SK-N-SH (cell line): ENCODE measurements at regions not wholly inside any gene's neighbourhood (a gene's known extent, or its start where the extent isn't known, plus 50 kb on each side); places are given as distances from the start of the nearest gene placed in this dataset.

Experiments used
- EZH2phosphoT487 ChIP-seq: fragments of 200-600 bp; sonication (generic); IDR thresholded peaks from 2 replicates; pipeline ENCODE4 v1.6.1; 2017; ENCODE audit warnings: low read depth, mixed run types, mild to moderate bottlenecking, antibody characterized with exemption, moderate library complexity, borderline replicate concordance
- TCF12 ChIP-seq: IDR thresholded peaks from 2 replicates; pipeline ENCODE4 v1.4.0; 2012

GRCh38 chrX:66410806-66411205 is 228.1 kb downstream of the EDA2R start (continued):
- no peak for TF ChIP-seq EZH2phosphoT487
- TF ChIP-seq TCF12: no peak
